ENCODE measurements at regions not wholly inside any gene's neighbourhood (a gene's known extent, or its start where the extent isn't known, plus 50 kb on each side); places are given as distances from the start of the nearest gene placed in this dataset.
"Not testable (repeated sequence)": the region's sequence is repeated elsewhere in the genome, so short reads cannot be mapped to it uniquely, and the experiment has no call there.

- DNase-seq (ENCODE audit: low read depth in 3 of 3) = no peak
Measured at GRCh38 chr2:219835493-219835892, 208.1 kb downstream of the SLC4A3 start.

GRCh38 chr2:219836647-219837177 lies 209.3 kb downstream of the SLC4A3 start:
- DNase-seq (ENCODE audit: low read depth in 3 of 3) = no peak

GRCh38 chr2:219844401-219845091 lies 217.1 kb downstream of the SLC4A3 start:
- DNase-seq (ENCODE audit: low read depth in 3 of 3) = no peak

DNA sequence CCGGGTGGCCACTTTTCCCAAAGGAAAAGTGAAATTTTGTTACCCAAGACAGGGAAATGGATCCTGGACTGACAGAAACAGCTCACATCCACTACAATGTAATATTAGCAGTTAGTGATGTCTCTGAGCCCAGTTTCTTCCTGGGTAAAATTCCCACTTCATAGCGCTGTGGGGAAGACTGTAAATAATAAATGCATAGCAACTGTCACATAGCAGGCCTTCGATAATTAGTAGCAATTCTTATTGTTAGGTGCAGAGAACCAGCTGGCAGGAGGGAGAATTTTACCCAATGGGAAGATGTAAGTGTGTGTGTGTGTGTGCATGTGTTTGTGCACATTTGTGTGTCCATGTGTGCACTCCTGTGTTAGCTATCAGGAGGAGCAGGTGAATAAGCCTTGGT lies 221.5 kb downstream of the SLC4A3 start:
- no peak for DNase-seq (ENCODE audit: low read depth in 3 of 3)

DNA sequence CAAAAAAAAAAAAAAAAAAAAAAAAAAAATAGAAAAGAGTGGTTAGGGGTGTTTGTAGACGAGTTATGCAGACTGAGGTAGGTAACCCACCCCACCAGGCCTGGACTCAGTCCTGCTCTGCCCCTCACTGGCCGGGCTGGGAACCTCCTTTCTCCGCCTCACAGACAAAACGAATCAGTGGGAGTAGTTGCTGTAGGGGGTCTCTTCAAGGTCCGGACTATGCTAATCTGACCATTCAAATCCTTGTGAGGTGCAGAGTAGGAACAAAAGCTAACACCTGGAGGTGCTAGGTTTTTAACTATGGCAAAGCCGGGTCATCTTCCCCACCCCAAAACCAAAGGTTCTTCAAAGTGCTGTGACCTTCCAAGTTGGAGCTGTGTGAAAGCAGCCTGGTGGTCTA lies 223.7 kb downstream of the SLC4A3 start:
- DNase-seq (ENCODE audit: low read depth in 3 of 3) = no peak

GRCh38 chr2:219851801-219852481 lies 224.5 kb downstream of the SLC4A3 start:
- no peak for DNase-seq (ENCODE audit: low read depth in 3 of 3)

- no peak for DNase-seq (ENCODE audit: low read depth in 3 of 3)
Measured at GRCh38 chr2:219852626-219853025, 225.2 kb downstream of the SLC4A3 start.

GRCh38 chr2:219856602-219857001 lies 229.2 kb downstream of the SLC4A3 start:
- no peak for DNase-seq (ENCODE audit: low read depth in 3 of 3)

DNA sequence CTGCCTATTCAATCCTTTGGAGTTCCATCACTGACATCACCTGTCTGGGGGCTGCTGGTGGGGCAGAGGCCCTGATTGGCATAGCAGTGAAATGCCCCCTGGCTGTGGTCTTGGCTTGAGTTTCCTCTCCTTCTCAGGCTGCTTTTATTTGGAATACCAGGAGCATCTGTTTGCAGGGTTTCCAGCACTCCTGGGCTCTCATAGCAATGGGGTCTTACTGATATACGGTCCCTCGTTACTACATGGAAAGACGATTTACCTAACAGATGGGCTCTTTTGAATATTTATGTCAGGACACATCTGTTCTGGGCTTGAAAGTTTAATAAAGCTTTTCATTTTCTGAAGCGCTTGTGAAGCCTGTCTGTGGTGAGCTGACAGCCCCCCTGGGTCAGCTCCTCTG lies 230.3 kb downstream of the SLC4A3 start:
- no peak for DNase-seq (ENCODE audit: low read depth in 3 of 3)

DNA sequence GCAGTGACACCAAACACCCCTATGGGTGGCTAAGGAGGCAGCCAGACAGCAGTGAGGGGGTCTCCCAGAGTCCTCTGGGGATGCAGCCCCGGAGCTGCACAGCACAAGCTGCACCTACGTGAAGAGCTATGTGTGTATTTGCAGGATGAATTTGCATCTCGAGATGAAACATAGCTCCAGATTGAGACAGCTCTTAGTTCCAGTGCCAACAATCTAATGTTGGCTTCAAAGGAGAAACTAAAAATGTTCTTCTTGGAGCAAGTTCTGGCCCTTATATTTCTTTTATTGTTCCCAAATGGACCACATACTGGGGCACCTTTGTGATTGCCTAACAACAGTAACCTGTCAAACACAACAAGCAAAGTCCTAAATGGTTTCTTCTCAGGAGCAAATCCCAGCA lies 233.9 kb downstream of the SLC4A3 start:
- DNase-seq (ENCODE audit: low read depth in 3 of 3) = no peak

DNA sequence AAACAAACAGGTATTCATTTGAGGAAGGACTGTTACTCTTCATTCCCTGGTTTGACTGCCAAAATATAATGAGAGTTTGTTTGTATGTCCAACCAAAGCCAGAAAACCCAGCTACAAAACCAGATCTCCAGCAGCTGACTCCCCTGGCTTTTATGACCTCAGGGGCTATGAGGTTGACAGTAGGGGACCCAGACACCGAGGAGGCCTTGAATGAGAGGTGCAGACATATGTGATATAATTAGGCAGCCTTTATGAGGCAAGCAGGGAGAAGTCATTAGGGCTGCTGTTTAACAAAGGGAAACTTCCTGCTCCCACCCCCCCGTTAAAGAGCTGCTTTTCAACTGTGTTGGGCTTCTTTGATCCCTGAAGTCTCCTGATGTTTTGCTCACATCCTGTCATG lies 236.7 kb downstream of the SLC4A3 start:
- DNase-seq (ENCODE audit: low read depth in 3 of 3) = no peak

GRCh38 chr2:219868635-219869034 lies 241.2 kb downstream of the SLC4A3 start:
- no peak for DNase-seq (ENCODE audit: low read depth in 3 of 3)

DNA sequence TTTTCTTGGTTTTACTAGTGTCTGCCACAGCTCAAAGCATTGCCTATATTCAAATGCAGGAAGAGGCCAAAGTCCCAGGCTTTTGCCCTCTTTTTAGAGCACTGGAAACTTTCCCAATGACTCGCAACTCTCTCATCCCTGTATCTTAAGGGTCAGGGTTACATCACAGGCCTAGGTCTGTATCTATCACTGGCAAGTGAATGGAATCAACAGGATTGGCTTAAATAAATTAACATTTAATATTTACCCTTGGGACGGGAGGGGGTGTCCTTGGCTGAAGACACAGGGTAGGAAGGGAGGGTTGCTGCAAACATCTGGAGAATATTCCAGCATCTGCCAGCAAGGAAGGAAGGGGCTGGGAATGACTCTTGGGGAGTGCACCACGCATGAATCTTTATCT lies 242.6 kb downstream of the SLC4A3 start:
- DNase-seq (ENCODE audit: low read depth in 3 of 3) = no peak

DNA sequence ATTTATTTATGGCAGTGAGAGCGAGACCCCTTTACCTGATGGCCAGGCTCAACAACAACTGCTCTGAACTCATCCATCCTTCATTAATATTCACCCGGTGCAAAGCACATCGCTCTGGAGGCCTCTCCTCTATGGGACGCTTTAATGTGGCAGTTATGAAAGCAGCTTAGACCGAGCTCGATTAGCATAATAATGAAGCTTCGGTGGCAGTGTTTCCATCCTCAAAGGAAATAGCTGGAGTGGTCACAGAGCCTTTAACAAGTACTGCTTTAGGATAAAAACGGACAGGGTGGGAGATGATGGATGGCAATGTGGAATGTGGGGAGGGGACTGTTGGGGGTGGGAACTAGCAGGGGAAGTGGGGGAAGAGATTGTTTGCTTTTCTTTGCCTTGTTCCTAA lies 243.9 kb downstream of the SLC4A3 start:
- DNase-seq (ENCODE audit: low read depth in 3 of 3) = no peak

GRCh38 chr2:219875036-219875435 lies 247.6 kb downstream of the SLC4A3 start:
- DNase-seq (ENCODE audit: low read depth in 3 of 3) = no peak

DNA sequence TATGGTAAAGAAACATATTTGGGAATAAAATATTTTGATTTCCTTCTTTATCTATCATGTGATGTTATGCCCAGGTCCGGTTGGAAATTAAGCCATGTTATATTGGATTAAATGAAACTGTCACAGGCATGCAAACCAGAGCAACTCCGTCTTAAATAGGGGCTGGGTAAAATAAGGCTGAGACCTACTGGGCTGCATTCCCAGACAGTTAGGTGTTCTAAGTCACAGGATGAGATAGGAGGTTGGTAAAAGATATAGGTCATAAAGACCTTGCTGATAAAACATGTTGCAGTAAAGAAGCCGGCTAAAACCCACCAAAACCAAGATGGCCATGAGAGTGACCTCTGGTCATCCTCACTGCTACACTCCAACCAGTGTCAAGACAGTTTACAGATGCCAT lies 248.6 kb downstream of the SLC4A3 start:
- DNase-seq (ENCODE audit: low read depth in 3 of 3) = not testable (repeated sequence)

DNA sequence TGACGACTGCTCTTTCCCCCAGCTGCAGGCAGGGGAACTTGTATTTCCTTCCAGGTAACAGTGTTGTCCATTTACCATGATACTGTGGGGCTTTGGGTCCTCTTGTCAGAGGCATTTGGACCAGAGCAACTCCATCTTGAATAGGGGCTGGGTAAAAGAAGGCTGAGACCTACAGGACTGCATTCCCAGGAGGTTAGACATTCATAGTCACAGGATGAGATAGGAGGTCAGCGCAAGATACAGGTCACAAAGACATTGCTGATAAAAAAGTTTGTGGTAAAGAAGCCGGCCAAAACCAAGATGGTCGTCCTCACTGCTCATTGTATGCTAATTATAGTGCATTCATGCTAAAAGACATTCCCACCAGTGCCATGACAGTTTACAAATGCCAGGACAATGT lies 249.5 kb downstream of the SLC4A3 start:
- DNase-seq (ENCODE audit: low read depth in 3 of 3) = no peak

DNA sequence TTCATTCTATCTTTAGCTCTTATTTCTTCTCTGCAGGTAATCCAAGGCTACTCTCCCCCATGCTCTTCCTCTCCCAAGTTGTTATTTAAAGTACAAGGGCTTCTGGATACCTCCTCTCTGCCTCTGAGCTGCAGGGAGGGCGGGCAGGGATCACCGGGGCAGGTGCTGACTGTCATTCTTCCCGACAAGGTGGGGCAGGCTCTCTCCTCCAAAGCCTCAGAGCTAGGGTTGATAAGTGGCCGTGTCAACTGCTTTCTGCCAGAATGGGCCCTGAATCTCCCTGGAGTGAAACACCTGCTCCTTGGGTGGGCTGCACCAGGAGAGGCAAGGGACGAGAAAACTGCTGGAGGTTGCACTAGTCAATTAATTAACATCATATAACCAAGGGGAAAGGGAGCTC lies 250.3 kb downstream of the SLC4A3 start:
- no peak for DNase-seq (ENCODE audit: low read depth in 3 of 3)

DNA sequence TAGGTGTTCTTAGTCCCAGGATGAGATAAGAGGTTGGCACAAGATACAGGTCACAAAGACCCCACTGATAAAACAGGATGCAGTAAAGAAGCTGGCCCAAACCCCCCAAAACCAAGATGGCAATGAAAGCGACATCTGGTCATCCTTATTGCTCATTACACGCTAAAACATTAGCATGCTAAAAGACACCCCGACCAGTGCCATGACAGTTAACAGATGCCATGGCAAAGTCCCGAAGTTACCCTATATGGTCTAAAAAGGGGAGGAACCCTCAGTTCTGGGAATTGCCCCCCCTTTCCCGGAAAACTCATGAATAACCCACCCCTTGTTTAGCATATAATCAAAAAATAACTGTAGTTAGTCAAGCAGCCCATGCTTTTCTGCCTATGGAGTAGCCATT lies 251.1 kb downstream of the SLC4A3 start:
- DNase-seq (ENCODE audit: low read depth in 3 of 3) = no peak

DNA sequence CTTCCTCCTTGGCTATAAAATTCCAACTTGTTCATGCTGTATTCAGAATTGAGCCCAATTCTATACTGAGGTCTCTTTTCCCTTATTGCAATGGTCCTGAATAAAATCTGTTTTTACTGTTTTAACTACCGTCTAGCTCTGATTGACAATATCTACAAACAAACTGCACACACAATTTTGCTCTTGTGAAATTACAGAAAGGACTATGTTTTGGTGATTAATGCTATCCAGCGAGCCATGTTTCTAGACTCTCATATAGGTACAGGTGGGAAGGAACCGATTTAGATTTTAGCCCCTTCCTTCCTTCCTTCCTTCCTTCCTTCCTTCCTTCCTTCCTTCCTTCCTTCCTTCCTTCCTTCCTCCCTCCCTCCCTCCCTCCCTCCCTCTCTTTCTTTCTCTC lies 254.4 kb downstream of the SLC4A3 start:
- DNase-seq (ENCODE audit: low read depth in 3 of 3) = no peak

GRCh38 chr2:219886615-219887014 lies 259.2 kb downstream of the SLC4A3 start:
- no peak for DNase-seq (ENCODE audit: low read depth in 3 of 3)

GRCh38 chr2:219887870-219888269 lies 260.4 kb downstream of the SLC4A3 start:
- DNase-seq (ENCODE audit: low read depth in 3 of 3) = no peak

GRCh38 chr2:219893541-219893940 lies 266.1 kb downstream of the SLC4A3 start:
- DNase-seq (ENCODE audit: low read depth in 3 of 3) = no peak
